Tibial artery (tissue), 4 donors: ENCODE measurements at regions not wholly inside any gene's neighbourhood (a gene's known extent, or its start where the extent isn't known, plus 50 kb on each side); places are given as distances from the start of the nearest gene placed in this dataset.

Experiments
- DNase-seq, 2 donors: peaks; one replicate each; pipeline ENCODE4 v3.0.0-alpha.2; 2019
- H3K27ac ChIP-seq, 2 donors: fragments of 200-600 bp; sonication (generic) in 1 of 2; 1 replicate in 1 of 2; 2 replicates in 1 of 2; pipeline ENCODE4 v1.5.1; 2018 to 2019; ENCODE audit warnings: mild to moderate bottlenecking in 1 of 2
- H3K27me3 ChIP-seq, 2 donors: fragments of 200-600 bp; sonication (generic) in 1 of 2; one replicate each; pipeline versions ENCODE4 v1.5.1 to v1.6.0; 2016 to 2019
- H3K36me3 ChIP-seq, 3 donors: fragments of 200-600 bp; sonication (generic) in 2 of 3; one replicate each; pipeline ENCODE4 v1.5.1; 2016 to 2019; ENCODE audit warnings: mild to moderate bottlenecking in 2 of 3
- H3K4me1 ChIP-seq, 4 donors: fragments of 200-600 bp; sonication (generic) in 2 of 4; 1 replicate in 3 of 4; 2 replicates in 1 of 4; pipeline ENCODE4 v1.5.1; 2016 to 2019
- H3K4me3 ChIP-seq, 2 donors: fragments of 200-600 bp; sonication (generic) in 1 of 2; 1 replicate in 1 of 2; 2 replicates in 1 of 2; pipeline ENCODE4 v1.5.1; 2018 to 2019; ENCODE audit warnings: mild to moderate bottlenecking in 2 of 2
- H3K9me3 ChIP-seq, 3 donors: fragments of 200-600 bp; sonication (generic) in 1 of 3; one replicate each; pipeline ENCODE4 v1.5.1; 2016 to 2019
- intact Hi-C: fragments of 100-400 bp; cut with DNase I; formaldehyde crosslinking; loops from one replicate; pipeline ENCODE4 v1.15.0; 2023; ENCODE audit warnings: low total_unique reads
- TF ChIP-seq, protein P1 (sequence below), 2 experiments: fragments of 200-600 bp in 1 of 2; fragments of 450-650 bp in 1 of 2; IDR thresholded peaks; one replicate each; pipeline ENCODE4 v1.5.1; 2017 to 2019; ENCODE audit warnings: antibody characterized with exemption in 2 of 2, mild to moderate bottlenecking in 1 of 2, moderate library complexity in 1 of 2

GRCh38 chr6:170207586-170208181 lies 83.2 kb downstream of the DLL1 start:
- peak; percentile 4 to 51 for DNase-seq
- intact Hi-C loops, result no loop called here

GRCh38 chr6:170206851-170207431 lies 83.9 kb downstream of the DLL1 start:
- H3K9me3 ChIP-seq, result no peaks in the 10 kb centered on the region
- H3K27ac ChIP-seq, result no peak overlapping the region
- no peaks in the 10 kb centered on the region for H3K36me3 ChIP-seq
- TF ChIP-seq, protein P1, sequence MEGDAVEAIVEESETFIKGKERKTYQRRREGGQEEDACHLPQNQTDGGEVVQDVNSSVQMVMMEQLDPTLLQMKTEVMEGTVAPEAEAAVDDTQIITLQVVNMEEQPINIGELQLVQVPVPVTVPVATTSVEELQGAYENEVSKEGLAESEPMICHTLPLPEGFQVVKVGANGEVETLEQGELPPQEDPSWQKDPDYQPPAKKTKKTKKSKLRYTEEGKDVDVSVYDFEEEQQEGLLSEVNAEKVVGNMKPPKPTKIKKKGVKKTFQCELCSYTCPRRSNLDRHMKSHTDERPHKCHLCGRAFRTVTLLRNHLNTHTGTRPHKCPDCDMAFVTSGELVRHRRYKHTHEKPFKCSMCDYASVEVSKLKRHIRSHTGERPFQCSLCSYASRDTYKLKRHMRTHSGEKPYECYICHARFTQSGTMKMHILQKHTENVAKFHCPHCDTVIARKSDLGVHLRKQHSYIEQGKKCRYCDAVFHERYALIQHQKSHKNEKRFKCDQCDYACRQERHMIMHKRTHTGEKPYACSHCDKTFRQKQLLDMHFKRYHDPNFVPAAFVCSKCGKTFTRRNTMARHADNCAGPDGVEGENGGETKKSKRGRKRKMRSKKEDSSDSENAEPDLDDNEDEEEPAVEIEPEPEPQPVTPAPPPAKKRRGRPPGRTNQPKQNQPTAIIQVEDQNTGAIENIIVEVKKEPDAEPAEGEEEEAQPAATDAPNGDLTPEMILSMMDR (IDR thresholded peaks at IDR 0.05), result no peak
- intact Hi-C loops, result no loop called here
- no peaks in the 10 kb centered on the region for H3K4me1 ChIP-seq
- H3K4me3 ChIP-seq, result no peak overlapping the region
- peak; percentile 3 to 46 for DNase-seq
- H3K27me3 ChIP-seq, result peaks cover 0 to 34% of the 10 kb centered on the region in 2 donors

More at GRCh38 chr6:170207586-170208181, 83.2 kb downstream of the DLL1 start:
- Histone ChIP-seq H3K36me3 (no peaks in the 10 kb centered on the region), H3K27ac (no peak overlapping the region), H3K4me3 (no peak overlapping the region), H3K4me1 (no peaks in the 10 kb centered on the region), H3K9me3 (no peaks in the 10 kb centered on the region), H3K27me3 (peaks cover 0 to 38% of the 10 kb centered on the region in 2 donors)
- TF ChIP-seq, protein P1 (IDR thresholded peaks at IDR 0.05), result no peak

GRCh38 chr6:170206317-170206621 lies 84.6 kb downstream of the DLL1 start:
- H3K27ac ChIP-seq, result no peak overlapping the region
- no peaks in the 10 kb centered on the region for H3K36me3 ChIP-seq
- no peaks in the 10 kb centered on the region for H3K9me3 ChIP-seq
- no peak overlapping the region for H3K4me3 ChIP-seq
- intact Hi-C loops, result no loop called here
- peak in 1 of 2 donors; percentile 3 for DNase-seq
- peaks cover 0 to 29% of the 10 kb centered on the region in 2 donors for H3K27me3 ChIP-seq
- no peaks in the 10 kb centered on the region for H3K4me1 ChIP-seq
- TF ChIP-seq, protein P1 (IDR thresholded peaks at IDR 0.05), result no peak

DNA sequence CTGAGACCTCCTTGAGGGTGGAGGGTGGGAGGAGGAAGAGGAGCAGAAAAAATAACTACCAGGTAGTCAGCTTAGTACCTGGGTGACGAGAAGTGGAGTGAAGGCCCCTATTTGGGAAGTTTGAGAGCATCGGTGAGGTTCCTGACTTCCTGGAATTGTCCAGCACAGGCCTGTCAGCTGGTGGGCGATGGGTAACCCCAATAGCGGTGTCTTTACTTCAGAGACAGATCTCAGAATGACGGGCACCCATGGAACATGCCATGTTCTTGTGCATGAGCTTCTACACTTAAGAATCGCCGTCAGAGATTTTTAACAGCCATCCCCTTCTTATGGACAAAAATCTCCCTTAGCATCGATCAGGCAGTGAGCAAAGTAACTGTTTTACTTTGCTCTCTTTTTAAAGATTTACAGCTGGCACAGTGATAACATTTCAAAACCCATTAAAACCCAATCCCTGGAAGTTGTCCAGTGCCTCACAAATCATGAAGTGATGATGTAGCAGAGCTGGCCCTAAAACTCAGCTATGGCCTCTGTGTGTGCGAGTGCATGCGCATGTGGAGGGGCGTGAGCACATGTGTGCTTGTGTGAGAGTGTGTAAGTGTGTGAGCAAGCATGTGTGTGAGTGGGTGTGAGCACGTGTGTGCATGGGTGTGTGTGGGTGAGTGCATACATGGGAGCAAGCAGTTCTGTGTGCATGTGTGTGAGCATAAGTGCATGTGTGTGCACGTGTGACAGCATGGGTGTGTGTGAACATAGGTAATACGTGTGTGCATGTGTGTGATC lies 85.2 kb downstream of the DLL1 start:
- TF ChIP-seq, protein P1 (IDR thresholded peaks at IDR 0.05), result no peak
- Histone ChIP-seq H3K4me1 (no peaks in the 10 kb centered on the region), H3K27me3 (peaks cover 0 to 25% of the 10 kb centered on the region in 2 donors), H3K27ac (no peak overlapping the region), H3K36me3 (no peaks in the 10 kb centered on the region), H3K4me3 (no peak overlapping the region), H3K9me3 (no peaks in the 10 kb centered on the region)
- intact Hi-C loops, result no loop called here
- peak in 1 of 2 donors; percentile 4 for DNase-seq

- H3K36me3 ChIP-seq, result no peaks in the 10 kb centered on the region
- TF ChIP-seq, protein P1 (IDR thresholded peaks at IDR 0.05), result no peak
- H3K27me3 ChIP-seq, result peaks cover 0 to 22% of the 10 kb centered on the region in 2 donors
- H3K9me3 ChIP-seq, result no peaks in the 10 kb centered on the region
- intact Hi-C loops, result no loop called here
- no peak for DNase-seq
- H3K4me3 ChIP-seq, result no peak overlapping the region
- no peak overlapping the region for H3K27ac ChIP-seq
- H3K4me1 ChIP-seq, result no peaks in the 10 kb centered on the region
Measured at GRCh38 chr6:170205126-170205525, 85.8 kb downstream of the DLL1 start.
